GM23248 (cell line): ENCODE measurements at regions not wholly inside any gene's neighbourhood (a gene's known extent, or its start where the extent isn't known, plus 50 kb on each side); places are given as distances from the start of the nearest gene placed in this dataset.

Experiments used
- EZH2 ChIP-seq: fragments of 200-600 bp; sonication (generic); IDR thresholded peaks from 2 replicates; pipeline ENCODE4 v1.6.1; 2018; ENCODE audit warnings: antibody characterized with exemption, mild to moderate bottlenecking; ENCODE audit not compliant: insufficient read depth, poor library complexity, severe bottlenecking
- EZH2phosphoT487 ChIP-seq: fragments of 200-600 bp; sonication (generic); IDR thresholded peaks from 2 replicates; pipeline ENCODE4 v1.6.1; 2018; ENCODE audit warnings: antibody characterized with exemption, moderate library complexity, mild to moderate bottlenecking, low read depth; ENCODE audit not compliant: insufficient read depth

DNA sequence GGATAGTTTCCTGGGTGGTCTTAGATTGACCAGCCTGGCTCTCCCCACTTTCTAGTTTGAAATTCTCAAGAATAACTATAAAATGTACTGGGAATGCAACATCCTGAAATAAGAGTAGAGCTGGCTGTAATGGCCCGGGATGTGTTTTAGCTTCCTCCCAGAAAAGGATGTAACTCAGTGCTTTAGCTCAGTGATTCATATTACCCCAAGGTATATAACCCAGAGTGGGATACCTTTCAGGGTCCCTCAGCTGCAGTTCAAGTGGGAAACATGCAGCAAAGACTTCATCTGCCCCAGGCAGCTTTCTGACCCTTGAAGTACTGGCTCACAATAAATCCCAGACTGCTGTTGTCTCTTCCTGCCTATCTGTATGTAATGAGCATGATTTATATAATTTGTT is 666.7 kb upstream of the KCND2 start:
- no peak for TF ChIP-seq EZH2phosphoT487
- no peak for TF ChIP-seq EZH2
